Posterior vena cava (tissue), 2 donors: ENCODE measurements at regions not wholly inside any gene's neighbourhood (a gene's known extent, or its start where the extent isn't known, plus 50 kb on each side); places are given as distances from the start of the nearest gene placed in this dataset.

Source experiments
- DNase-seq: peaks from one replicate; pipeline ENCODE4 v3.0.0-alpha.2; 2020; ENCODE audit warnings: low spot score
- intact Hi-C, 2 donors: fragments of 100-400 bp; cut with DNase I; formaldehyde crosslinking; loops; one replicate each; pipeline versions ENCODE4 v1.14.1 to v1.14.2; 2022 to 2023
- donor health status: DM: yes; HTN: yes; CAD: no.
- donor health status: DM: yes; HTN: yes; CAD: no.

DNA sequence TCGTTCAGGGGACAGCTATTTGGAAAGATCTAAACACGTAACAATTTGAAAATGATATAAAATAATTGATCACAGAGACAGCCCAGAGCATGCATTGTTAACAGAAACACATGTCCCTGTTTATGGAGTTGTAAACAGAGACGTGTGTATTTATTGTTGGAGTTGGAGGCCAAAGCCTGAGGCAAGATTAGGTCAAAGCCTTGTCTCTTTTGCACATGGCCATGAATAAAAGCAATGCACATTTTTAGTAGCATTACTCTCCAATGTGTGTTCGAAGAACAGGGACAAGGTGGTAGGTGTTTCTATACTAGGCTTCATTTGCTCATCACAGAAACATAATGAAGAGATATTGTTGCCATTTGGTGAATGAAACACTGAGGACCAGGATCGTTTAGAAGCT is 841.5 kb upstream of the FANCL start:
- intact Hi-C loops: no loop called here
- no peak for DNase-seq

DNA sequence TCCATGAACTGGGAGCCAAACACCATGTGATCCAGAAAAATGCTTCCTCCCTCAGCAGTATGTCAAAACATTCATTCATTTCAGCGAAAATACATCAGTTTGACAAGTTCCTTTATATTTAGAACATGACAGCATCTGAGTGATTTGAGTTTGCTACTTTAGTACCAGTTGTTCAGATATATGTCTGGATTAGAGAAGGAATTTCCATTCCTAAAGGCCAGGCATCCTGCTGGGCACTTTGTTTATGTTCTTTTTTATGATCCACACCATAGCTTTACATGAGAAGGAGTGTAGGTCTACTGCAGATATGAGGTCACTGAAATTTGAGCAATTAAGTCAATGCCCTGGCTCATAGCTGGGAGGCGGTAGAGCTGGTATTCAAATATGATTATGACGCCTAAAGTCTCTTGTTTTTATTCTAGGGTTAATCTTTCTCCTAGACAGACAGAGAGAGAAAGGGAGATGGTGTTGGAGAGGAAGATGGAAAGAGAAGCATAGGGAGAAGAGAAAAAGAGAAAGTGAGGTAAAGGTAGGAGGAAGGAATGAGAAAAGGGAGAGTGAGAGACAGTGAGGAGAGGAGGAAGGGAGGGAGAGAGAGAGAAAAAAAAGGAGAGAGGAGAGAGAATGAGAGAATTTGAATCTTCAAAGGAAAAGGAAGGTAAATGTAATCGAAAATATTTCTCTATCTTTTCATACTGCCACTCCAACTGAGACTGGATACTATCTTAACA is 839.5 kb upstream of the FANCL start:
- intact Hi-C loops: no loop called here
- DNase-seq: no peak

- no peak for DNase-seq
- intact Hi-C loops: no loop called here
These were observed 836.9 kb upstream of the FANCL start for GRCh38 chr2:59077981-59078531.

GRCh38 chr2:59077026-59077725 is 836.1 kb upstream of the FANCL start:
- no peak for DNase-seq
- intact Hi-C loops: no loop called here

DNA sequence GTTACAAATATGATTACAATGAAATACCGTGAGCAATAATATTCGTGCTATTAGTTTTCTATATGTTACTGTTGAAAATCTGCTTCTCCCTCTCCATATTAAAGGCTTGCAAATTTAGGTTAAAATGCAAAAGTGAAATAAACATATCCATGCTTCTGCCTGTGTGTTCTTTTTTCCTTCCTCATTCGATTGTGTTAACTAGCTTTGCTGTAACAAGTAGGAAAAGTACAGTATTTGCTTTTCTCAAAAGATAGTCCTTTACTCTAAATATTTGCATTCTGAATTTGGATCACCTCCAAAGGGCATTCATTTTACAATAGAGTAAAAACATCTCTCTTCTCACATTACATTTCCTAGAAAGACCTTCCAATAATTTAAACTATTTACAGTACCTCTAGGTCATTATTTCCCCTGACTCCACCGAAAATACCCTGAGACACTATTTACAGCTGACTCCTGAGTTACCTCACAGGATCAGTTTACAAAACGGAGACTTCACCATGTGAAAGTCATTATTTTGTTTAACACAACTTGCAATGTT is 835.0 kb upstream of the FANCL start:
- no peak for DNase-seq
- intact Hi-C loops: no loop called here

- intact Hi-C loops: no loop called here
- DNase-seq: no peak
These were observed 832.9 kb upstream of the FANCL start for GRCh38 chr2:59074071-59074470.

DNA sequence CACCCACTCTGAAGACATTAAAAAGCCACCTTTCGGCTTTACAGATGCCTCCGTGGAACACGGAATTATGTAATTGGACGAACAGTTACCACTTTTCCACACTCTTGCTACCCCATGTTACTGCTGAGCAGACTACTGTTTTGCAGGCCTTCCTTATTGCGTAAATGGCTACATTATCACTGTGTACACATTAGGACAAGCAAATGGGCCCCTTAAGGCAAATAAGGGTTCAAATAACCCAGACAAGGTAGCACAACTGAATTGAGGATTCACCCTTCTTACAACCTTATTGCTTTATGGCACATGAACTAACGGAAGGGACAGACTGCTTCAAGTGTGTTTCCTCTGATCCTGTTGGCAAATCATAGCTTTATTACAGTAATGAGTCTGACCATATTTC is 832.2 kb upstream of the FANCL start:
- intact Hi-C loops: no loop called here
- DNase-seq: no peak

DNA sequence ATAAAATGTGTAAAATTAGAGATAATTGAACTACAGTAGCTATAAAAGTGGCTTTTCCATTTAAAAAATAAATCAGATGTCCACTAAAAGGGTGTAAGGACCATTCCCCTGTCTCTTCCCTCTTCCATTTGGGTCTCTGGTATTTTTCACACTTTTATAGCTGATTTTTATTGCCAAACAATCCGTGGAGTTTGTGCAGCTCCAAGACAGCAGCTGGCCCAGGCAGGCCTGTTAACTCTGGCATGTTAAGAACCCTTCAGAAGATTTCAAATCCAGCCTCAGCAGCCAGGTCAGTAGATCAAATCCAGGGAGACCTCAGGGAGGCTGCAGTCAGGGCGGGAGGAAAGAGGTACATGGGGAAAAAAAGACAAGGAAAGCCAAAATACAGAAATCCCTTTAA is 827.1 kb upstream of the FANCL start:
- DNase-seq: no peak
- intact Hi-C loops: no loop called here

DNA sequence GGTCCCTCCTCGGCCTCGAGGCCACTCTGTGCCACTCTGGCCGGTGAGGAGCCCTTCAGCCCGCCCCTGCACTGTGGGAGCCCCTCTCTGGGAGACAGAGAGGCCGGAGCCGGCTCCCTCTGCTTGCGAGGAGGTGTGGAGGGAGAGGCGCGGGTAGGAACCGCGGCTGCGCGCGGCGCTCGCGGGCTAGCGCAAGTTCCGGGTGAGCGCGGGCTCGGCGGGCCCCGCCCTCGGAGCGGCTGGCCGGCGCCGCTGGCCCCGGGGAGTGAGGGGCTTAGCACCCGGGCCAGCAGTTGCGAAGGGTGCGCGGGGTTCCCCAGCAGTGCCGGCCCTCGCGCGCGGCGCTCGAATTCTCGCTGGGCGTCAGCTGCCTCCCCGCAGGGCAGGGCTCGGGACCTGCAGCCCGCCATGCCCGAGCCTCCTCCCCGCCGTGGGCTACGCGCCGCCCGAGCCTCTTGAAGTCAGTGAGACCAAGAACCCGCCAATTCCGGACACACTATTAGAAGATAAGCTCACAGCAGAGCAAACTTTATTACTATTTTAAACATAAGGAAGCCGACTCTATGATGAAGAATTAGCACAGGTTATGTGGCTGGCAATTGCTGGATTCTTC is 825.8 kb upstream of the FANCL start:
- no peak for DNase-seq
- intact Hi-C loops: no loop called here

- intact Hi-C loops: loop anchor here in 1 of 2 donors (10.0 kb wide), 1 partner anchor 1947 kb away; no protein-coding TSS in a partner anchor
- no peak for DNase-seq
These were observed 806.4 kb upstream of the FANCL start for GRCh38 chr2:59047373-59047995.

DNA sequence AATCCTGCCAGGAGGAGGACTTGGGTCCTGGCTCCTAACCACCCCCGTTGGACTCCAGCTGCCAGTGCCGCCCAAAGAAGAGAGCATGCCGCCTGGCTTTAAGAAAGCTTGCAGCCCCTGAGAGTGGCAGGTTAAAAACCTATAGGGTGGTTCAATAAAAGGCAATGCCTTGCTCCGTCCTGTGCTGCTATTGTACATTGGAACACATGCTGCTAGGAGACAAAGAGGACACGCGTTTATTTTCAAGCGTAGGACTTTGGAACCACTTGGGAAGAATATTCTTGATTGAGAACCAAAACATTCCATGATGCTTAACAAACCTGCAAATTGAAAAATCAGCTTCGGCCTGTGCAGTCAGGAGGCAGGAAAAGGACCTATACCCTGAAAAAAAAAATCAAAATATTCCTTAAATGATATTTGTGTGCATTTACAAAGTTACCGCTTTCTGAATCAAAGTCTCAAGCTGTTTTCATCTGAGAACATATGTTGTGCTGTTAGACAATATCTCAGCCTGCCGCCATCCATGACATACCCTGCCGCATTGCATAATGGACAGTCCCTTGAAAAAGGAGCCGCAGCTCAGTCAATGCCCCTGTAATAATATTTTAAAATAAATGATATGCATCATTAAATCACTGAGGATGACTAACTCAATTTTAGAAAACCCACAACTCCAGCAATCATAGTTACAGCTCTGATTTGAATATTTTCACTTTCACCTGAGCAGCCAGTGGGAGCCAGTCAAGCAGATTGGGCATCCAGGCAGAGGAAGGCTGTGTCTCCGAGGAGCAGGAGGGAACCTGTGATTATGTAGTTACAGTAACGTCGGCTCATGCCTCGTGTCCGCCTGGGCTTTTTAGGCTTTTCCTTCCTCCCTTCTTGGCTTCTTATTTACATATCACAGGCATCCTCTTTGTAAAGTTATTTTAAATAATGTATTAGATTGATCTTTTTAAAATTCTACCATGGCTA is 805.6 kb upstream of the FANCL start:
- intact Hi-C loops: loop anchor here in 1 of 2 donors (10.0 kb wide), 1 partner anchor 1948 kb away; no protein-coding TSS in a partner anchor
- no peak for DNase-seq

DNA sequence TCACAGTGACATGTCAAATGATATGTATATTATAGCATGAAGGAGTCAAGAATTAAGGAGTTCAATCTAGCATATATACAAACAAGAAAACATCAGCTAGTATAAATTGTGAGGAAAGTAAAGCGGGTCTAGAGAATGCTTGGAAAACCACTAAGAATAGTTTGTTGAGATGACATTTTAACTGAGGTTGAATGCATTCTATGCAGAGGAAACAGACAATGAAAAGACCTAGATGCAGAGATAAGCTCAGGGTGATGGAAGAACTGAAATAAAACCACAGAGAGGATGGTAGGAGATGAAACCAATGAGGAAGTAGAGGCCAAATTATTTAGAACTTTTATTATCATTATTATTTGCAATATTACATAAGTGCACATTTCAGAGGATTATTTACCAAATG is 803.6 kb upstream of the FANCL start:
- DNase-seq: no peak
- intact Hi-C loops: loop anchor here in 1 of 2 donors (10.0 kb wide), 1 partner anchor 1950 kb away; no protein-coding TSS in a partner anchor

DNA sequence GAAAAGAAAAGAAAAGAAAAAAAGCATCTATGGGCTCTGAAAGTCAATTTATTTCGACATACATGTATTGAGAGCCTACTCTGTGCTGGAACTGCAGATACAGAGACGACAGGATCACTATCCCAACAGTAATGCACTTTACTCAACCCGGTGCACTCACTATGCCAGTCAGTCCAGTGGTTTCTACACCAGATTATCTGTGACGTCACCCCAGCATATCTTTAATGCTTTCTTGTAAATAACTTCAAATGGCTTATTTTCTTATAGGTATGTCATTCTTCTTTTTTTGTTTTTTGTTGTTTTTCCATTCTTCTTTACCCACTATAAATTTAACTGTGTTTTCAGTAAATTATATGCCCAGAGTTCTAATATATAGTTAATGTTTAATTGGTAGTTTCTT is 800.0 kb upstream of the FANCL start:
- intact Hi-C loops: loop anchor here in 1 of 2 donors (10.0 kb wide), 1 partner anchor 1954 kb away; no protein-coding TSS in a partner anchor
- DNase-seq: no peak

- DNase-seq: no peak
- intact Hi-C loops: no loop called here
These were observed 793.7 kb upstream of the FANCL start for GRCh38 chr2:59034837-59035236.

DNA sequence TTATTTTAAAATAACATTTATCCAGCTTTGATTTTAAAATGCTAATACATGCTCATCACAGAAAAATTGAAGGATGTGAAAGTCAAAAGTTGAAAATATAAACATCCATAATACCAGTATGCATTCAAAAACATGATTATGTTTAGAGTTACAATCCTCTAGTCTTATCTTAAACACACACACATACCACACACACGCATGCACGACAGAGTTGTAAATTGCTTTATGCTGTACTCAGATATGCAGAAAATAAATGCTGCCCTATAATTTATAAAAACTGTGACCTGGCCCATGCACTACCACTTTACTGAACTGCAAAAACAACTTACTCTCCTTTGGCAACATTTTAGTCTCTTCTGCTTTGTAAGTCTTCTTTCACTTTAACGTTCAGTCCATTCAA is 793.0 kb upstream of the FANCL start:
- intact Hi-C loops: no loop called here
- no peak for DNase-seq

DNA sequence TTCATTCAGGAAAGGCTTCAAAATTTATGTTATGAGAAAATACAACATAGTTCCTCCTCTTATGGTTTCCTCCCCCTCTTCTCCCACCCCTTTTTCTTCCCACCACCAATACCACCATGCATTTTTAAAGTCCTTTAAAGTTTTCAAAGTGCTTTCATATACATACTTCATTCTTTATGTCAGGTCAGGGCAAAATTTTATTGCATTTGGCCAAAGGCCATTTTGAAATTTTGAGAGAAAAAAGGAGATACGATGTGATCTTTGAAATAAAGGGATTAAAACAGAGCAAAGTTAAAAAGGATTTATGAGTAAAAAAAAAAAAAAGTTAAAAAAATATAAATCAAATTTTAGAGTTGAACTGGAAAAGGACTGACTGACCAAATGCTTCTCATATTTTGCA is 792.5 kb upstream of the FANCL start:
- no peak for DNase-seq
- intact Hi-C loops: no loop called here

GRCh38 chr2:59032499-59032898 is 791.4 kb upstream of the FANCL start:
- intact Hi-C loops: no loop called here
- no peak for DNase-seq

GRCh38 chr2:59029058-59029457 is 787.9 kb upstream of the FANCL start:
- DNase-seq: no peak
- intact Hi-C loops: no loop called here
